Peyer's patch (tissue), 4 donors: ENCODE measurements at regions not wholly inside any gene's neighbourhood (a gene's known extent, or its start where the extent isn't known, plus 50 kb on each side); places are given as distances from the start of the nearest gene placed in this dataset.

Experiments used
- DNase-seq, 3 donors: peaks; one replicate each; pipeline ENCODE4 v3.0.0-alpha.2; 2017 to 2019
- H3K27ac ChIP-seq, 4 donors: fragments of 200-600 bp; sonication (generic); one replicate each; pipeline ENCODE4 v1.5.1; 2016 to 2019
- H3K27me3 ChIP-seq, 2 donors: fragments of 200-600 bp; sonication (generic); one replicate each; pipeline ENCODE4 v1.5.1; 2019
- H3K36me3 ChIP-seq, 3 donors: fragments of 200-600 bp; sonication (generic); one replicate each; pipeline ENCODE4 v1.5.1; 2016 to 2019
- H3K4me1 ChIP-seq, 4 donors: fragments of 200-600 bp; sonication (generic); one replicate each; pipeline ENCODE4 v1.5.1; 2016 to 2019
- H3K4me3 ChIP-seq, 4 donors: fragments of 200-600 bp; sonication (generic); 1 replicate in 3 of 4; 2 replicates in 1 of 4; pipeline ENCODE4 v1.5.1; 2016 to 2019; ENCODE audit warnings: mild to moderate bottlenecking in 1 of 4
- H3K9me3 ChIP-seq, 4 donors: fragments of 200-600 bp; sonication (generic); one replicate each; pipeline ENCODE4 v1.5.1; 2016 to 2019; ENCODE audit warnings: mild to moderate bottlenecking in 1 of 4
- POLR2A ChIP-seq, 2 donors: fragments of 450-650 bp; IDR thresholded peaks; one replicate each; pipeline ENCODE4 v1.5.1; 2017; ENCODE audit warnings: antibody characterized with exemption in 2 of 2, mild to moderate bottlenecking in 2 of 2, moderate library complexity in 2 of 2
- TF ChIP-seq, protein P1 (sequence below), 6 experiments: fragments of 450-650 bp in 4 of 6; fragments of 200-600 bp in 2 of 6; sonication (generic) in 1 of 6; IDR thresholded peaks; one replicate each; pipeline ENCODE4 v1.5.1; 2017 to 2019; ENCODE audit warnings: antibody characterized with exemption in 6 of 6, mild to moderate bottlenecking in 3 of 6, moderate library complexity in 1 of 6

DNA sequence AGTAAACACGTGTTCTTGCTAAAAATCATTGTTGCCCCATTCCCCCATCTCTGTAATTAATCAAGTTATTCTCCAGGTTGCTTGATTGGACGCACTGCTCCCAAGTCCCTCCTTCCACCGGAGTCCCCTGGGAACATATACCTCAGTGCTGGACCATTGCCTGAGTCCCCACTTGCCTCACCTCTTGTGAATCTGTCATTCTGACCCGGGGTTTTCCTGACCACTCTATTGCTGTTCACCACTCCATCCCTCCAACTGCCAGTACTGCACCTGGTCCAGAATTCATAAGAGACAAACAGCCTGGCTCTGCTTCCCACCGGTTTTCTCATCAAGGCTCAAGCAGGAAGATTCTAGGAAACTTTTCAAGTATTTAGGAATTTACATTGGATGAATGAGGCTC lies 555.9 kb downstream of the VRK1 start:
- Histone ChIP-seq H3K27me3 (no peaks in the 10 kb centered on the region), H3K9me3 (no peaks in the 10 kb centered on the region), H3K4me1 (no peaks in the 10 kb centered on the region), H3K36me3 (no peaks in the 10 kb centered on the region), H3K4me3 (no peak overlapping the region), H3K27ac (no peak overlapping the region)
- TF ChIP-seq, protein P1, sequence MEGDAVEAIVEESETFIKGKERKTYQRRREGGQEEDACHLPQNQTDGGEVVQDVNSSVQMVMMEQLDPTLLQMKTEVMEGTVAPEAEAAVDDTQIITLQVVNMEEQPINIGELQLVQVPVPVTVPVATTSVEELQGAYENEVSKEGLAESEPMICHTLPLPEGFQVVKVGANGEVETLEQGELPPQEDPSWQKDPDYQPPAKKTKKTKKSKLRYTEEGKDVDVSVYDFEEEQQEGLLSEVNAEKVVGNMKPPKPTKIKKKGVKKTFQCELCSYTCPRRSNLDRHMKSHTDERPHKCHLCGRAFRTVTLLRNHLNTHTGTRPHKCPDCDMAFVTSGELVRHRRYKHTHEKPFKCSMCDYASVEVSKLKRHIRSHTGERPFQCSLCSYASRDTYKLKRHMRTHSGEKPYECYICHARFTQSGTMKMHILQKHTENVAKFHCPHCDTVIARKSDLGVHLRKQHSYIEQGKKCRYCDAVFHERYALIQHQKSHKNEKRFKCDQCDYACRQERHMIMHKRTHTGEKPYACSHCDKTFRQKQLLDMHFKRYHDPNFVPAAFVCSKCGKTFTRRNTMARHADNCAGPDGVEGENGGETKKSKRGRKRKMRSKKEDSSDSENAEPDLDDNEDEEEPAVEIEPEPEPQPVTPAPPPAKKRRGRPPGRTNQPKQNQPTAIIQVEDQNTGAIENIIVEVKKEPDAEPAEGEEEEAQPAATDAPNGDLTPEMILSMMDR (IDR thresholded peaks at IDR 0.05), result no peak
- TF ChIP-seq POLR2A (IDR thresholded peaks at IDR 0.05), result no peak
- DNase-seq, result no peak

DNA sequence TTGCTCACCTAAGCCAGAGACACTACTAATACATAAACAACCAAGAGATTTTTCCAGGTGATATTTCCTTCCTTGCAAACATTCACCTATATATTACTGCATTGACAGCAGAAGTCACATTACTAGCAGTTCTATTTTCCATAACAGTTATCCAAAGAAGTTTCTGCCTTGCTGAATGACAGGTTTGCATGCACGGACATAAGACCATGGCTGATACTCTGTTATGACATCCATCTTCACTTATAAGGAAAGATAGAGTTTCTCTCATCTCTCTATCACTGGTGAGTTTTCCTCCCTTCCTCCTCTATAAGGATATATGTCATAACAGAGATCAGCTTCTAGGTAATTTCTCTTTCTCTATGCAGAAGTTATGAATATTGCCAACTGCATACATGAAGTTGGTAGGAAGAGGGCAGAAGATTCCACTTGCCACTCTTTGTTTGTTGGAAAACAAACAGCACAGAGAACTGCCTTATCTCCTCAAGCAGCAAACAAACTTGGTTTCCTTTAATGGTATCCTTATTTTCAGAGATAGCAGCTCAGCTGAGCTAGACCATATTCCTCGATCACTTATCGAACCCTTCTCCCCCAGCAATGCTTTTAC lies 557.0 kb downstream of the VRK1 start:
- no peak for DNase-seq

DNA sequence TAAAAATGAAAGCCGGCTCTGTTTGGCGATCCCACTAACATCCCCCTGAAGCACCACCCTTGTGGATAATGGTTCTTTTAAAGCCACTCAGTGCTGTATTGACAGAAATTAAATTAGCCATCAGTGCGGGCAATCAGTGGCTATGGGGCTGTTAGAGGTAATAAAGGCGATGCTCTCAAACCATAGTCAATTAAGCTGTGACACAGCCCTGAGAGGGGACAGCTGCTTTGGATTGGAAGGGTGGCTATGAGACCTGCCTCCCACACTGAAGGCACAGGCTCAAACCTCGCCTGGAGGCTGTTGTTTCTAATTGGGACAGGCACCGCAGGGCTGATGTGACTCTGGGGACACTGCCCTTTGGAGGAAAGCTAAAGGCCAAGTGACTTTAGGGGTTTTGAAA lies 562.2 kb downstream of the VRK1 start:
- H3K27ac ChIP-seq, result no peak overlapping the region
- no peaks in the 10 kb centered on the region for H3K36me3 ChIP-seq
- no peak overlapping the region for H3K4me3 ChIP-seq
- H3K27me3 ChIP-seq, result no peaks in the 10 kb centered on the region
- no peaks in the 10 kb centered on the region for H3K9me3 ChIP-seq
- TF ChIP-seq, protein P1 (IDR thresholded peaks at IDR 0.05), result no peak
- no peak for TF ChIP-seq POLR2A (IDR thresholded peaks at IDR 0.05)
- DNase-seq, result no peak
- H3K4me1 ChIP-seq, result no peaks in the 10 kb centered on the region

More for the DNA sequence above, 557.0 kb downstream of the VRK1 start:
- Histone ChIP-seq H3K4me3 (no peak overlapping the region), H3K9me3 (no peaks in the 10 kb centered on the region), H3K36me3 (no peaks in the 10 kb centered on the region), H3K4me1 (no peaks in the 10 kb centered on the region), H3K27ac (no peak overlapping the region), H3K27me3 (no peaks in the 10 kb centered on the region)
- no peak for TF ChIP-seq POLR2A (IDR thresholded peaks at IDR 0.05)
- TF ChIP-seq, protein P1 (IDR thresholded peaks at IDR 0.05), result peak in 2 of 6 experiments; percentile 14 to 15

DNA sequence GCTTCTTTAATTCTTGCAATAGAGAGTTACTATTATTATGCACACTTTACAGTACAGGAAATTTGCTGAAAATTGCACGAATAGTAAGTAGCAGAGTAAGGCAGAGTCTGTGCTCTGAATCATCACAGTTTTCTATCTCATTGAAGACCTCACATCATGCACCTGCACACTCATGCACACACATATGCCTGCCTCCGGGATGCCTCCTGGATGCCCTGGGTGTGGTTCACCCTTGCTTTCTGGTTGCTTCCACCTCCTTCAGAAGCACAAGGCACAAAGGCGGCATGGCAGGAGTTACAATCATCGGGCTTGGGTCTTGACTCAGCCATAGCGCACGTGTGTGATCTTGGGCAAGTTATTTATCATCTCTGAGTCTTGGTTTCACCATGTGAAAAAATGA lies 564.0 kb downstream of the VRK1 start:
- TF ChIP-seq POLR2A (IDR thresholded peaks at IDR 0.05), result no peak
- TF ChIP-seq, protein P1 (IDR thresholded peaks at IDR 0.05), result no peak
- no peak overlapping the region for H3K27ac ChIP-seq
- H3K9me3 ChIP-seq, result no peaks in the 10 kb centered on the region
- H3K4me1 ChIP-seq, result no peaks in the 10 kb centered on the region
- H3K4me3 ChIP-seq, result no peak overlapping the region
- H3K36me3 ChIP-seq, result no peaks in the 10 kb centered on the region
- no peak for DNase-seq
- H3K27me3 ChIP-seq, result no peaks in the 10 kb centered on the region

DNA sequence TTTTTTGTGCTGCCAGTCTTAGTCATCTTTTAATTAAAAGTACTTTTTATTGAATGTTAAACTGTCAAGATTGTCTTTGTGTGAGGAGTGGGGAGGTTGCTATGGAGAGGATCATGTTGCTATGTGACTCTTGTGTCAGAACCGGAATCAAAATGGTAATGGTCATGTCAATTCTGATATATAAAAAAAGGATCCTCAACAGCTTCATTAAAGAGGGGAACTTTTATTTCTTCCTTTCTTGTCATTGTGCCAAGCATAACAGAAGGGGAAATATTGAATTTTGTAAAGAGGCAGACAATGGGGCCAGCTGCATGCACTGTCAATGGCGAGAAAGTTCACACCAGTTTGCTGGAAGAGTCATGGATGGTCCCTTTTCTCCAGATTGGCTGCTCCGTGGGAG lies 564.8 kb downstream of the VRK1 start:
- H3K4me1 ChIP-seq, result no peaks in the 10 kb centered on the region
- H3K9me3 ChIP-seq, result no peaks in the 10 kb centered on the region
- no peak for DNase-seq
- H3K27ac ChIP-seq, result no peak overlapping the region
- H3K36me3 ChIP-seq, result no peaks in the 10 kb centered on the region
- H3K27me3 ChIP-seq, result no peaks in the 10 kb centered on the region
- no peak for TF ChIP-seq POLR2A (IDR thresholded peaks at IDR 0.05)
- TF ChIP-seq, protein P1 (IDR thresholded peaks at IDR 0.05), result no peak
- H3K4me3 ChIP-seq, result no peak overlapping the region

DNA sequence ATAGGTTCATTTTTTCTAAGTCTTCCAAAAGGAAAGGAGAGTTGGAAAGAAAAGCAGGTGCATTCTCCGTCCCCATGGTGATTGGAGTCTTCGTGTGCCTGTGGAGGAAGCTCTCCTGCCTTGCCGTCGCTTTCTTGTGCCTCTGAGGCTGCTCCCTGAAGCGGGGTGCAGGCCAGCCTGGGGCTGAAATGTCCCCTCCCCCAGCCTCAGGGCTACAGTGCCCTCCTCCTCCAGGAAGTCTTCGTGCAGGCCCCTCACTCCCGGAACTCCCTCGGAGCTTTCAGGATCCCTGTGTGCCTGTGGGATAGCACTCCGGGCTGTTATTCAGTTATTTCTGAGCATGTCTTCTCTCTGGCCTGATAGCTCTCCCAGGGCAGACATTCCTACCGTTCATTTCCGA lies 569.2 kb downstream of the VRK1 start:
- no peak for DNase-seq
- no peaks in the 10 kb centered on the region for H3K4me1 ChIP-seq
- H3K27ac ChIP-seq, result no peak overlapping the region
- H3K9me3 ChIP-seq, result no peaks in the 10 kb centered on the region
- no peak overlapping the region for H3K4me3 ChIP-seq
- no peaks in the 10 kb centered on the region for H3K36me3 ChIP-seq
- no peaks in the 10 kb centered on the region for H3K27me3 ChIP-seq
- TF ChIP-seq POLR2A (IDR thresholded peaks at IDR 0.05), result no peak
- TF ChIP-seq, protein P1 (IDR thresholded peaks at IDR 0.05), result no peak
